GM18907 (cell line): ENCODE measurements at regions not wholly inside any gene's neighbourhood (a gene's known extent, or its start where the extent isn't known, plus 50 kb on each side); places are given as distances from the start of the nearest gene placed in this dataset.
"Not testable (repeated sequence)": the region's sequence is repeated elsewhere in the genome, so short reads cannot be mapped to it uniquely, and the experiment has no call there.

ENCODE experiments used
- ATAC-seq: cut with Tn5 transposase; IDR thresholded peaks from one replicate; pipeline ENCODE4 v1.9.1; 2021; ENCODE audit warnings: mild to moderate bottlenecking, moderate library complexity; ENCODE audit not compliant: unreplicated experiment

DNA sequence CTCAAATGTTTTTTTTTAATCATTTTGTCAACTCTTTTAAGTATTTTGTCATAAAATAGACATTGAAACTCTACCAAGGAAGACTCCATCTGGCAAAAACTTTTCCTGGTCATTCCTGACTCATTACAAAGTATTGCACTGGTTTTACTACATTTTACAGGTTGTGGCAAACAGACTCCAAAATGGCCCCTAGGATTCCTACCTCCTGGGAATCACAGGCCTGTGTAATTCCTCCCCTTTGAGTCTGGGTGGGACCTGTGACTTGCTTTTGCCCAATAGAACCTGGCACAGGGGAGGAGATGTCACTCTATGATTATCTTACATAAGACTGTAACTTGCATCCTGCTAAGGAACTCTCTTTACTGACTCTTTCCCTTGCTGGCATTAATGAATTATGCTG is 123.6 kb upstream of the KCNJ6 start:
- ATAC-seq = no peak

DNA sequence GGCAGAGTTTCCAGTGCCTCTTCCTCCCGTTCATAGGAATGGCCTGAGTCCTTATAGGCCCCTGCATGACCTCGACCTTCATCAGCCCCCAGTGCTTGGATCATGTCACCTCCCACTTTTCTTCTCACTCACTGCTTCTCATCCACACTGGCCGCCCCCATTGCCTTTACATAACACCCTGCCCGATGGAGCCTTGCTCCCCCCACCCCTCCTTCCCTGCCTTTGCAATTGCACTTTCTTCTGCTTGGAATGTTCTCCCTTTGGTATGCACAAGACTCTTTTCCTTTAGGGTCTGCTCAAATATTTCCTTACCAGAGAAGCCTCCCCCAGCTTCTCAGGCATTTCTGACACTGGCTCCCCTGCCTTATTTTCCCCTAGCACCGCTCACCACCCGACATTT is 125.2 kb upstream of the KCNJ6 start:
- no peak for ATAC-seq

DNA sequence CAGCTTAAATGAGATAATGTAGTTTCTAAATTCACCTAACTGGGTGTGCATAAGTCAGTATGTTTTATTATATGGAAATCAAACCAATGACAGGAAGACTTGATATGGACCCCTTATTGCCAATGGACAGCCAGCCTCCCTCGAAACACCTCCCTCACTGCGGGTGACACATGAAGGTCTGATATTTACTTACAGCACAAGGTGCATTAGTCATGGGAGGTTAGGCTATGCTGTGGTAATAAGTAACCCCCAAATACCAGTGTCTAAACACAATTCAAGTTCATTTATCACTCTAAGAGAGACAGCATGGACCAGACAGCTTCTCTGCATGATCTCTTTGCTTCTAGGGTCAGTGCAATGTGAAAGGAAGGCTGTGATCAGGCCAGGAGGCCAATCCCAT is 126.0 kb upstream of the KCNJ6 start:
- no peak for ATAC-seq

DNA sequence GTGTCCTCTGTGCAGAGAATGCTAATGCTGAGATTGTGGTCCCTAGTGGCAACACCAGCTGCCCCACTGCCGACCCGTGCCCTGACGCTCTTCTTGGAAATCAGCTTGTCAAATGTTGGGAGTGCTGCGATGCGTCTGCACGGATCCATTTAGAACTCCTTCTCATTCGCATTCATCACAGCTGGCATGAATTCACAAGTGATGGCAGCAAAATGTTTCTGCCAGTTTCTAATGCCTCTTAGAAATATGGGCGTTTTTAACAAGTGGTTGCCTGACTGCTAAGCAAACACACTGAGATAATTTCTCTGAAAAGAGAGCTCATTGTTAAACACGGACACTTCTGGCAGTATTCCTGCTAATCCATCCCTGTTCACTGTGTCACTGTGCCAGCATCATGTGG is 131.9 kb upstream of the KCNJ6 start:
- no peak for ATAC-seq

DNA sequence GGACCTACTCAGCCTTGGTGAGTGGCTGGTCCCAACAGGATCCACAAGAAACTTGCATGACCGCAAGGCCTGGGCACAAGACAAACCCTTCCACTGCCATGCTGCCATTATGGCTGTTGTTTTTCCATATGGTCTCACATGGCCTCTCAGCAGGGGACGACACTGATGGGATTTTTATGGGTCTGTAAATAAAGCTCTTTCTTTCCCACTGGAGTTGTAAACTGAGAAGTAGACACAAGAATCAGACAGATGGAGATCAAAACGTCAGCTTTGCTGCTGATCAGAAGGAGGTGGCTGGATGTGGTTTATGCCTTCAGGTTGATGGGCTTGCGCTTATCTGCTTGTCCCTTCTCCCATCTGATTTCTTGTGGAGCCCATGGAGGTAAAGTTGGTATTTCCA is 138.1 kb upstream of the KCNJ6 start:
- no peak for ATAC-seq

DNA sequence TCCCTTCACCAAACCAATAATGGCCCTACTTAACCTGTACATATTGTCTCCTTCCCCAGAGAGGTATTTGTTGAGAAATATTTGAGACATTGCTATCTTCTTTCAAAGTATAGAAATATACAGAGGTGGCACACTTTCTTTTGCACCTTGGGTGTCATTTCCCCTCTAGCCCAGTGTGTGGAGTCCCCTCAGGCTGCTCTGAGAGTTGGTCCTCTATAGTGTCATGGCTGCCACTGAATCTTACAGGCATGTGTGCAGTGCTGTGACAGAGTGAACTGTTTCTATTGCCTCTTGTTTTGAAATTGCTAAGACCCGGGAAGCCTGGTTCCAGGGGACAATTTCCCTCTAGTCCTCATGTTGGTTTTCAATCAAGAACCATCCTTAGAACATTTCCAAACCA is 140.2 kb upstream of the KCNJ6 start:
- no peak for ATAC-seq

DNA sequence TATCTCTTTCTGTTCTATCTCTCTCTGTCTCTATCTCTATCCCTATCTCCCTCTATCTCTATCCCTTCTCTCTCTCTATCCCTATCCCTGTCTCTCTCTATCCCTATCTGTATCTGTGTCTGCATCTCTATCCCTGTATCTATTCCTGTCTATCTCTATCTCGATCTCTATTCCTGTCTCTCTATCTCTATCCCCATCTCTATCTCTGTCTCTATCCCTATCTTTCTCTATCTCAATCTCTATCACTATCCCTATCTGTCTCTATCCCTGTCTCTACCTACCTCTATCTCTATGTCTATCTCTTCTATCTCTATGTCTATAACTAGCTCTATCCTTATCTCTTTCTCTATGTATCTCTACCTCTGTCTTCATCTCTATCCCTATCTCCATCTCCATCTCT is 141.4 kb upstream of the KCNJ6 start:
- ATAC-seq = no peak

DNA sequence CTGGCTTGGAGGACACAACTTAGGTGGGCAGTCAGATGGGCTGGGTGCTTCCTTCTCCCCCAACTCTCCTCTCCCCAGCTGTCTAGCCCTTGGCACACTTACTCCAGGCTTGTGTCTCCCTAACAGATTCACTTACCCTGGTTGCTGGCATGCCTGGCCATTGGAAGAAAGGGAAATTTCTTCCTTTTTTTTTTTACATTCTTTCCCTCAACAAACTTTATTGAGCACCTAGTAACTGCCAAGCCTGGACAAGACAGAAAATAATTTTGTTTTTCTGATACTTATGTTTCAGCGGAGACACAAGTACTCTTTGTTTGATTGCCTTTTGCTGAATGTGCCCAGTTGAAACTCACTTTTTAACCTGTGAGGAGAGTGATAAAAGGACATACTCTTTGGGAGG is 144.3 kb upstream of the KCNJ6 start:
- no peak for ATAC-seq

DNA sequence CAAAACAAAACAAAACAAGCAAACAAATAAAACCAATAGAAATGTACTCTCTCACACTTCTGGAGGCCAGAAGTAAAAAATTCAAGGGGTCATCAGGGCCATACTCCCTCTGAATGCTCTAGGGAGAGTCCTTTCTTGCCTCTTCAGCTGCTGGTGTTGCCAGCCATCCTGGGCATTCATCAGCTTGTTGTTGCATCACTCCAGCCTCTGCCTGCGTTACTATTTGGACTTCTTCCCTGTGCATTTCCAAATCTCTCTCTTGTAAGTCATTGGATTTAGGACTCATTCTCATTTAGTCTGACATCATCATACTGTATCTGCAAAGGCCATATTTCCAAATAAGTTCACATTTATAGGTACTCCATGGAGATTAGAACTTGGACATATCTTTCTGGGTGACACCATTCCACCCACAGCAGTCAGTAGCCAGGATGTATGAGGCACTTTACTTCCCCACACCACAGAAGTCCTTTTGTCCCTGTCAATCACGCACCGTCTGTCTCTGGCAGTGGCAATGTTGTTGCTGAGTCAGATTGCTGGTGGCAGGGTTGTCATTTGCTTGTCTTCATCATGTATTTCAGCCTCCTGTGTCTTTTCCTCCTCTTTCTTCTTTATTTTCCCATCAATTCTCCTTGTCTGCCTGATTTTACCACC is 151.0 kb upstream of the KCNJ6 start:
- no peak for ATAC-seq

DNA sequence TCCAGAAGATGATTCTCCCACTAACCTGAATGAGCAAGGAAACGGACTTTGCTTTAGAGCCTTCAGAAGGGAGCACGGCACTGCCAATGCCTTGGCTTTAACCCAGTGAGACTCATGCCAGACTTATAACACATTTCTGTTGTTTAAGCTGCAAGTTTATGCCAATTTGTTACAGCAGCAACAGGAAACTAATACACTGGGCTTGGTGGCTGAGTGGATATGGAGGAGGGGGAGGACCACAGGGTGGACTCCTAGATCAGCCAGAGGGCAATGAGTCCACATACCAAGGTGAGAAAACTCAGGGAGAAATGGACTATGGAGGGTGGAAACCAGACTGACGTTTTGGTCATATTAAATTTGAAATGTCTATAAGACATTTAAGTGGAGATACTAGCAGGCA is 156.2 kb upstream of the KCNJ6 start:
- ATAC-seq = no peak

DNA sequence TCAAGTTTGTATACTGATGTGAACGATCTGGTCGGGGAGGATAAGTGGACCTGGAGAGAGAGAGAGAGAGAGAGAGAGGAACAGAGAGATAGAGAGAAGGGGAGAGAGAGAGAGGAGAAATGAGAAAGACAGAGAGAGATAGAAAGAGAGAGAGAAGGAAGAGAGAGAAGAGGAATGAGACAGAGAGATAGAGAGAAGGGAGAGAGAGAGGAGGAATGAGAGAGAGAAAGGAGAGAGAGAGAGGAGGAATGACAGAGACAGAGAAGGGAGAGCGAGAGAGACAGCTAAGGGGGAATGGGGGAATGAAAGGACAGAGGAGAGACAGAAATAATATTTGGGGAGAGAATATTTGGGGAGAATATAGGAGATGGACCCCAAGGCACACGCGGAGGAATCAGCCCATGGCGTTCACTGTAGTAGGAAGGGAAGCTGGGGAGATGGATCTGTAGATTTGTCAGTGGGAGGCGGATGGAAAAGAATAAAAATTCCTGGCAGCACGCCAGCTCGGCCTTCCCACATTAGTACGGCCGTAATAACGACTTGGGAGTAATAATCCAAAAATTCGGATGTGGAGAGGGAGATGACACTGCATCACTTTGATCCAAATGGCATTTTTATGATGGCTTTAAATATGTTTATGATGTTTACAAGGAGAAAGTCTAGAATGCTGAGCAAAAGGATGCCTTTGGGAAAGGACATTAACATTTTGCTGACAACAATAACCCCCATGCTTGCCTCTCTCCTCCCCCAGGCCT is 159.8 kb upstream of the KCNJ6 start:
- ATAC-seq = no peak

DNA sequence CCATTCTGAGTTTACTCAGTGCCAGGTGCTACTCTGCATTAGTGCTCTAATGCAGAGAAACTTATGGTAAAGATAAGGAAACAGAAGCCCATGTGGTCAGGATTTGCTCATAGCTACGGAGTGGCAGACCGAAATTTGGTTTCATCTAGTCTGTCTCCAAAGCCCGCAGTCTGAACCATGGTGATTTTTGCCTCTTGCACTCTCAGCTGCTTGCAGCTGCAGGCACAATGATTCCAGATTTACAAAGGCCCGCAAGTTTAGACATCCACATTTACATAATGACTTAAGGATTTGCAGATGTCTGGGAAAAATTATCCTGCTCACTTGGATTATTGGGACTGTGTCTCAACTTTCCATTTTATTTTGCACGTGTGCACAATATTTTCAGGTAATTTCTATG is 161.3 kb upstream of the KCNJ6 start:
- ATAC-seq = no peak

DNA sequence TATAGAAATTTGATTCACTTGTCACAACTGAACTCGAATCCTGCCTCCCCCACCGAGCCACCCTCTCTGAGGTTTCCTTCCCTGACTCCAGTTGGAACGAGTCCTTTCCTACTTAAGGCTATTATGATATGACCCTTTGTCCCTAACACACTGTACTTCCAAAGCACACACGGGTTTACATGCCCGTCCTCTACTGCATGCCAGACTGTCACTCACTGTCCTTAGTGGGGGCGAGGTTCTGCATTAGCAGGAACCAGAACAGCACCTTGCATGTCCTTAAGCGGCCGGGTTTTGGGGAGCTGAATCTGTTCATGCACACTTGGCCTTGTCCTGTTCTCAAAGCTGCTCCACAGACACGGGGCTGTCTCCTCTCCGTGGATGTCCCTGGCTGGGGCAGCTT is 164.6 kb upstream of the KCNJ6 start:
- ATAC-seq = no peak

DNA sequence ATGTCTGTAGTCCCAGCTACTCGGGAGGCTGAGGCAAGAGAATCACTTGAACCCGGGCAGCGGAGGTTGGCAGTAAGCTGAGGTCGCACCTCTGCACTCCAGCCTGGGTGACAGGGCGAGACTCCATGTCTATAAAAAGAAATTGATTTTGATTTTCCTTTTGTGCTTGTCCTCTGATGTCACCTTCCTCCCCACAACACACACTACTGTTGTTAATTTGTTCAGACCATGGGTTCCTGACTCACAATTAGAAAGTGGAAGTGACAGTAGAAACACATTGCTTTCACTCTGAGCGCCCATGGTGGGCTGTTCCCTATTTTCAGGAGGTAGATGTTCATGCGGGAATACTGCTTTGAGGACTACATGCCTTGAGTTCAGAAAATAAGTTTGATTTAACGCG is 165.5 kb upstream of the KCNJ6 start:
- no peak for ATAC-seq

DNA sequence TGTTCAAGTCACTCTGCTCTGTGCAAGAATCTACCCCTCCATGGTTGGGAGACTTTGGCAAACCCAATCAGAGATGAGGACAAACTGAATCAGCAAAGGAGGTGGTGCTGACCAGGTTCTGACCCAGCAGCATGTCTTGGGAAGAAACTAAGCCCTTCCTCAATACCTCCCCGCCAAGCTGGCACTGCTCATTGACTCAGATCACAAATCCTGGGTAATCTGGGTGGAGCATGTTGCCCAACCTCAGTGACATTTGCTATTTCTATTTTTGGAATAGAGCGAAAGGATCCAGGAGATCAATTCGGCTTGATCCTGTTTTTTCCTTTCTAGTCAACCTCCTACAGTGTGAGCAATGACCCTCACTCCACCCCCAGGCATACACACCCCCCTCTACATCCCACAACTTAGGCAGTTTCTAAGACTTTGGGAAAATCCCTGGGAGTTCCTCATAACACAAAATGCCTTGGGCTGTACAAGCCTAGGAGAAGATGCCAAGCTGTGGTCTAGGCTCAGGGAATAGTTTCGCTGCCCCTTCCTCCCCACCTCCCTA is 166.8 kb upstream of the KCNJ6 start:
- no peak for ATAC-seq

DNA sequence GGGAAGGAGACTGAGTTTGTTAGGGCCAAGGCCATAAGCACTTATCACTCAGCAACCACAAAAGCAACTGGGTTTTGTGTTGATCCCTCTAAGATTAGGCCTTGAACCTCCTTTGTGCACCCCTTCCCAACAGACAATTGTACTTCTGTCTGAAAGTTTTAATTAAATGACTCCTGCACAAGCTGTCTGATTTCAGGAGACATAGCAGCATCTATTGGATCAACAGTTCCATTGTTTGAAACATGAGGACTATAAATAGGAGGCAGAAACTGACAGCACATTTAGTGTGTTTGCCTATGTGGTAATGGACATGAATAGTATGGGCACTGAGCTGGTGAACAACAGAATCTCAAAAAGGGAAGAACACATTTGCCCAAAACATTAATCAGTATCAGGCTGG is 167.3 kb upstream of the KCNJ6 start:
- no peak for ATAC-seq

DNA sequence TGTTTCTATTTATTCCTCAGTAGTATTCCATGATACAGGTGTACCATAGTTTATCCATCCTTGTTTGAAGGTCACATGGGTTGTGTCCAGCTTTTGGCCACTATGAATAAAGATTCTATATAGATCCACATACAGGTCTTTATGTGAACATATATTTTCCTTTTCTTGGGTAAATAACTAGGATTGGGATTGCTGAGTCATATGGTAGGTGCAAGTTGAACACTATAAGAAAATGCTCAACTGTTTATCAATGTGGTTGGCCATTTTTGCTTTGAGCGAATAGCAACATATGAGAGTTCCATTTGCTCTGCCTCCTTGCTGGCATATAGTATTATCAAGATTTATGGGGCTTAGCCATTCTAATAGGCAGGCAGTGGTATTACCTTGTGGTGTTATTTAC is 170.2 kb upstream of the KCNJ15 start:
- ATAC-seq = no peak

DNA sequence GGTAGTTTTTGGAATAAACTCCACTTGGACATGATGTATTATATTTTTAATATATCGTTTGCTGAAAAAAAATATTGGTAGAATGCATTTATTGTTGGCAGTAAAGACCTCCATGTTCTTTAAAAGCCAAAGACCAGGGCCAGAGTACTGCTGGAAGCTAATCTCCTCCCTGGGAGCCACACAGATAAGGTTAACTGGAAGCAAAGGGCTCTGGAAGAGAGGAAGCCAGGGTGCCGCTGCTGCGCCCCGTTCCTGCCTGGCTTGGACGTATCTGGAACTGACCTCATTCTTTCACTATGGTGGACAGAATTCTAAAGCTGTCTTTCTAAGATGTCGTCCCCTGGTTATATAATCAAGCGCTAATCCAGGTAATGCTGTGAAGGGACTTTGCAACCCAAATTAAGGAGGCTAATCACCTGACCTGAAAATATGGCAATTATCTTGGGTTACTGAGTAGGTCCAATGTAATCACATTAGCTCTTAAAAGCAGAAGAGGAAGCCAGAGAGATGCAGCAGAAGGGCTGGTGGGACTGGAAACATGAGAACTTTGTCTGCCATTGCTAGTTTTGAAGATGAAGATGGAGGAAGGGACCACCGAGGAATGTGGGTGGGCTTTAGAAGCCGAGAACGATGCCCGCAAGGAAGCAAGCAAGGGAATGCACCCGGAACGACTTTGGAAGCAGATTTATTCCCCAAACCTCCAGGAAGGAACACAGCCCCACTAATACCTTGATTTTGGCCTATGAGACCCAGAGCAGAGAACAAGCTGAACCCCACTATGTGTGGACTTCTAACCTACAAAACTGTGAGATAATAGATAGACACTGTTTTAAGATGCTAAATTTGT is 167.7 kb upstream of the KCNJ15 start:
- ATAC-seq = no peak

DNA sequence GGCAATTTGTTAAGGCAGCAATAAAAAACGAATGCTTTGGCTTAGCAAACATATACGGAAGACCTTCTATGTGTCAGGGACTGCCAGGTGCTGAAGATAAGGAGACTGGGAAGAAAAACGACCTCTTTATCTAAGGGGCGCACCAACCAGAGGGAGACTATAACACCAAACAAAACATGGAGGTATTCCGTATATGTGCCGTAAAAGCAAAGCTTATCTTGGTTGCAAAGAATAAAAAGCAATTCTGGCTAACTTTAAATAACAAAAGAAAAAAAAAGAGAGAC is 167.1 kb upstream of the KCNJ15 start:
- no peak for ATAC-seq

DNA sequence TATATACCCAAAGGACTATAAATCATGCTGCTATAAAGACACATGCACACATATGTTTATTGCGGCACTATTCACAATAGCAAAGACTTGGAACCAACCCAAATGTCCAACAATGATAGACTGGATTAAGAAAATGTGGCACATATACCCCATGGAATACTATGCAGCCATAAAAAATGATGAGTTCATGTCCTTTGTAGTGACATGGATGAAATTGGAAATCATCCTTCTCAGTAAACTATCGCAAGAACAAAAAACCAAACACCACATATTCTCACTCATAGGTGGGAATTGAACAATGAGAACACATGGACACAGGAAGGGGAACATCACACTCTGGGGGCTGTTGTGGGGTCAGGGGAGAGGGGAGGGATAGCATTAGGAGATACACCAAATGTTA is 165.7 kb upstream of the KCNJ15 start:
- ATAC-seq = not testable (repeated sequence)

DNA sequence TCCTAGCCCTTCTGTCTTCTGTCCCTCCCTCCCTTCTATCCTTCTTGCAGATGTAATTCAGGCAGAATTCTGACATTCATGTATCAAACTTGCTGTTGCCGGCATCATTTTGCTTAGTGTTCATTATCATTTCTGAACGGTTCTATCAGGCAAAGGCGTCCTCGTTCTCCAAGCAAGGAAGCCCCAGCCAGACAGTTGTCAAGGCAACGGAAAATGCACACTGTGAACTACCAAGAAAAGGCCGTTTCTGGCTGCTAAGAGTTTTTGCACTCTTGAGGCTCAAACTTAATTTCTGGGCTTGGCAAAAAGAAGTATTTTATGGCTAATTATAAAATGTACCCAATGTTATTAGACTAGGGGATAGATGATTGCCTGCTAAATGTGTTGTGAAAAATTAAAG is 164.7 kb upstream of the KCNJ15 start:
- no peak for ATAC-seq

DNA sequence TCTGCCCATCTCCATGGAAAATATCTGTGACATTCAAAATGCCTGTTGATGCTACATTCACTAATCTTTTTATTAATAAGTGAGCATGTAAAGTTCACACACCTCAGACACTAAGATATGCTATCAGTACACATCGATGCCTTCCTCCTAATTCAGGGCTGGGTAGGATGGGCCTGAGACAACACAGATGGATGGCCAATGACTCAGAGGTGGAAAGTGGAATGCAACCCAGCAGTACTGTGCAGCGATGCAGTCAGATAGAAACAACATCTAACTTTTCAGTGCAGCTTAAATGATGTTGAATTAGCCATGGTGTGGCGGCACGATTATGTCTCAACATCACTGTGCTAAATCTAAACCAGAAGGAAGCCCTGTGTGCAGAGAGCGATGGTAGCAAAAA is 161.6 kb upstream of the KCNJ15 start:
- no peak for ATAC-seq
